ENCODE measurements at regions not wholly inside any gene's neighbourhood (a gene's known extent, or its start where the extent isn't known, plus 50 kb on each side); places are given as distances from the start of the nearest gene placed in this dataset.

DNA sequence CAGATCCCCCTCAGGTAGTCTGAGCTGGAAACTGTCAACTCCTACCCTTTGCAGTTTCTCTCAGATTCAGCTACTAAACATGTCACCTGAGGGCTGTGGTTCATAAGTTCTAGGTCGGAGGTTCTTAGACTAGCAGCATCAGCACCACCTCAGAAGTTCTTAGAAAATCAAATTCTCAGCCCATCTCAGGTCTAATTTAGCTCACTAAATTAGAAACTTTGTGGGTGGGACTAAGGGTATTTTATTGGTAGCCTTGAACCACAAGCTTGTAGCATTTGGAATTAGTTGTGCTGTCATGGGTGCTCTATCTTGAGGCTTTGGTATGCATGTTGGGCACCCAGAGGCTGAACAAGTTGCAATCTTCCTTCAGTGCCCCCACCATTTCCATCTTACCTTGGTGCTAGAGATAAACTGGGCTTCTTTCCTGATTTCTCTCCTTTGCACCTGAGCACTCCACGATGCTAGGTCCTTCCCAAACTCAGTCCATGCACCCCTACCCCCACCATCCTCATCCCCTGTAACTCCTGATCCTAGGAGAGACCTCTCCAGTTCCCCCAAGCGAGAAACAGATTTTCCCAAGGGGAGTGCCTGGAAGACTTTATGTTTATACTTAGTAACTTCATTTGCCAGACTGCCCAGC is 54.2 kb downstream of the S1PR1 start:
- DNase-seq = no peak

GRCh38 chr1:101291562-101292380 is 55.0 kb downstream of the S1PR1 start:
- DNase-seq = no peak

GRCh38 chr1:101293461-101294051 is 56.7 kb downstream of the S1PR1 start:
- DNase-seq = no peak

GRCh38 chr1:101295209-101295608 is 58.4 kb downstream of the S1PR1 start:
- DNase-seq = no peak

DNA sequence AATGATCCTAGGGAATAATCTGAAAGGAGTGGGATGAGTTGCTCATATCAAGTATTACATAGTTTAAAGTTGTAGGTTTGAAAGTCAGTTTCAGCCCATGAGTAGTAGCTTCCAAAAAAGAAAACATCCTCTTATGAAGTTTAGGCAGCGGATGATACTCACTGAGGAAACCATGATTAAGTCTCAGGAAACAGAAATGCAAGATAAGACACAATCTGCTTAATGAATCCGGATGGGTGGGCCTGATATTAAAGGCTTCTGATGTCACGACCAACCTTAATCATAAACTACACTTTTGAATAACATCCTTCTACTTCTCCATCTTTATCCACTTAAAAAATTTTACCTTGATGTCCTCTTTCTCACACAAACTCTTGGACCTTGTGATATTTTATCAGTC is 61.8 kb downstream of the S1PR1 start:
- no peak for DNase-seq

- DNase-seq = no peak
Measured at GRCh38 chr1:101299141-101299540, 62.3 kb downstream of the S1PR1 start.

GRCh38 chr1:101299710-101300109 is 62.9 kb downstream of the S1PR1 start:
- DNase-seq = no peak

GRCh38 chr1:101300916-101301315 is 64.1 kb downstream of the S1PR1 start:
- DNase-seq = no peak

DNA sequence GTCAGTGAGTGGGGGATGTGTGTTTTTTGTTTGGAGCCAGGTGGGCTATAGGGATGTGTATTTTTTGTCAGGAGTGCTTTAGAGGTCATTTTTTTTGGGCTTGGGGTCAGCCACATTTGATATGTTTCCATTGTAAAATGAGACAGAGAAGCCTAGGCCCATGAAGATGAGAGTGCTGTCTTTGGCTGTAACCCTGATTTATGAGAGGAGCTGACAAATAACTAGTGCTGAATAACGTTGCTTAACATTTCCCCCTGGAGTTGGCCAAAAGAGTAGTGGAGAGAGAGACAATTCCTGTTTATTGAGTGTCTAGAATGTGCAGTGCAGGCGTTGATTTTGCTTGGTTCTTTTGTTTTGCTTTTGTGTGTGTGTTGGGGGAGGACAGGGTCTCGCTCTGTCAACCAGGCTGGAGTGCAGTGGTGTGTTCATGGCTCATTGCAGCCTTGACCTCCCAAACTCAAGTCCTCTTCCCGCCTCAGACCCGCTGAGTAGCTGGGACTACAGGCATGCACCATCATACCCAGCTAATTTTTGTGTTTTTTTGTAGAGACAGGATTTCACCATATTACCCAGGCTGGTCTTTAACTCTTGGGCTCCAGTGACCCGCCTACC is 64.7 kb downstream of the S1PR1 start:
- no peak for DNase-seq

DNA sequence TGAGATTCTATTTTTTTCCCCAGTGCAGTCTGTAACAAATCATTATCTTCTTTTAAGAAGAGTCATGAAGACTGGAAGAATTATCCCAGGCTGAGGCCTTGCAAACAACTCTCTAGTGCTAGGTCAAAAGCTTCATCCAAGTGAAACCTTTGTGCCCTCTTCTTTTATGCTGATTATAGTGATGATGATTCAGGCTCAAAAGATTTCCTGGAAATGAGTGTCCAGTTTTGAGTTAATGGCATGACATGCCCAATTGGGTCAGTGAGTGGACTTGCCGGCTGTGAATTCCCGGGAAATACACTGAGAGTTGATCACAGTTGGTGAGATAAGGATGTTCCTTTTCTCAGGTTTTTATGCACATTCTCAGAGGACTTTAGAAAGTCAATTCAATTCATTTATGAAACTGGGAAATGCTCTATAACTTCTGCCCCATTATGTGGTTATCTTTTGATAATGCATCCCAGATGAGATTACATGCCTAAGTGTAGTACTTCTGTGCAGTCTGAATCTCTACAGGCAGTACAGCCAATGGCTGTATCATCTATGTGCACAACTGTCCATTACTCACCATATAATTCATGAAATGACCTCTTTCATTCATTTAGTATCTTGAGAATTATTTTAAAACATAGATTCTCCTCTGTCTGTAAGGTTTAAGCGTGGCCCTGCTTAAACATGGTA is 66.2 kb downstream of the S1PR1 start:
- DNase-seq = peak in 1 of 2 experiments; percentile 30

- DNase-seq = no peak
Measured at GRCh38 chr1:101307985-101308689, 71.3 kb downstream of the S1PR1 start.

- no peak for DNase-seq
Measured at GRCh38 chr1:101308935-101309333, 72.1 kb downstream of the S1PR1 start.

DNA sequence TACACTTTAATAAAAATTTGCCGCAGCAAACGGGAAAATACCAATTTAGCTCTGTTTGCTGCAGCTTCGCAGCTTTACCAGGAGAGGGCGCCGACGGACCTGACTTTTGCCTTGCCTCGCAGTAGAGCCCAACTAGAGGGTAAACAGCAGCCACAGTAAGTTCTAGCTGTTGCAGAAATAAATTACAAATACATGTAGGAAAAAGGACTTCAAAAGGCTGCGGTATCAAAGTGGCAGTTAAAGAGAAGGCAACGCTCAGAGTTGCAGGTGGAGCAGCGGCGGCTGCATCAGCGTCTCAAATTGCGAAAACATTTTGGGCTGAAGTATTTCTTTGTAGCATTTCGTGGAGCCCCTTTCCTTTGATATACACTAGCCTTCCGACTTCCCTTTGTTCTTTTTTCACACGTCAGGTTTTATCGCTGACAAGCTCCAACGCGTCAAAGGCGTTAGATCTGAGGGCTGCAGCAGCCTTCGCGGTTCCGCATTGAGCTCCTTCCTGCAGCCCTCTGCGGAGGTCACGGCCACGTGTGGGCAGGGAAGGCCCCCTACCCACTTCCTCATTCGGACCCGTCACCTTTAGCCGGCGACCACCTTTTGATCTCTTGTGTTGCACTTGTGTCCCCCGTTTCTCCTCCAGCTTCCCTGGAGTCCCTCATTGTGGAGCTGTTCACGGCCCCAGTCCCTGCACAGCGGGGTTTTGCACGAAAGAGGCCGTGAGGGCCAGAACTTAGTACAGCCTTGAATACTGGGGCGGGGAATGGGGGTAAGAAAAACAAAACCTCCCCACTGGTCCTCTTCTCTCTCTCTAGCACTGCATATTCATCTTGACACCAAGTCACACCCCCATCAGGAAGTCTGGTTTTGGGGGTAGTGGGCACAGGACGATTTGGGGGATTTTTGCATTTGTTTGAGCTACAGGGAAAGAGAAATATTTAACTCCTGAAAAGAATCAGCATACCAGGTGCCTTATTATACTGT is 72.8 kb downstream of the S1PR1 start:
- peak in 1 of 2 experiments; percentile 13 for DNase-seq

DNA sequence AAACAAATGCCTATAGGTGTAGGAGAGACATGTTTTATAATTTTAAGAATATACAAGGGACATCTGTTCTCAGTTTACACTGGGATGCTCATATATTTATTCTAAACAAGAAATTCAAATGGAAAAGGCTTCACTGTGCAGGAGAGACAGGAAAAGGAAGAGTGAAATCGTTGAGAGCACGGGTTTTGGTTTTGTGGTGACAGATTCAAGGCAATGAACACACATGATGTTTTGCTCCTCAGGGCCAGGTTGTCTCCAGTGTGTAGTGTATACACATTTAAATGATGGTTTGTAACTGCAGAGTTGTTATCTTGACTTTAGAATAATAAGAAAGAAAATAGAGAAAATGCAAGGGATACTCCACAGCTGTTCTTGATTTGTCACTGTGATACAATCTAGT is 73.7 kb downstream of the S1PR1 start:
- DNase-seq = no peak

DNA sequence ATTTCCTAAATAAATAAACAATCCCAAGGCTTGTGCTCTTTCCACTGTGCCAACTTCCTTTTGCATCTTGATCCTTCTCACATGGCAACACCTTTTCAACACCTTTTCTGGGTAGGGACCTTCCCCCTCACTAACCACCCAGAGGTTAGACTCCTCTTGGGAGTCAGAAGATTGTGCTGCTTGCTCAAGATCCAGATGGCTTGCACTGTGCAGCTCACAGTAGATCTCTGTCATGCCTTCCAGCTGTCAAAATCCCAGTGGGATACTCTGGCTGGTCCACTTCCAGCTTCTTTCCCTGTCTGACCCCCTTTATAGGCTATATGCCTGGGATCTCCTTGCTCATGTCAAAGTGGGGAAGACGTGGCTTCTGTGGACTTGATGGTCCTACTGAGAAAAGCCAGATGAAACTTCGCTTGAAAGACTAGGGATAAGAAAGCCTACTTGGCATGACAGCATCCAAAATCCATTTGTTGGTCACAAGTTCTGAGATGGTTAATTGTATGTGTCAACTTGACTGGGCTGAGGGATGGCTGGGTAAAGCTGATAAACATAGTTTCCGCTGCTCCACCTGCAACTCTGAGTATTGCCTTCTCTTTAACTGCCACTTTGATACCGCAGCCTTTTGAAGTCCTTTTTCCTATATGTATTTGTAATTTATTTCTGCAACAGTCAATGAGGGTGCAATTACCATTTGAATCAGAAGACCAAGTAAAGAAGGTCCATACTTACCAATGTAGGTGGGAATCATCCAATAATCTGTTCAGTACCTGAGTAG is 74.5 kb downstream of the S1PR1 start:
- no peak for DNase-seq

GRCh38 chr1:101312147-101312546 is 75.3 kb downstream of the S1PR1 start:
- no peak for DNase-seq

- no peak for DNase-seq
Measured at GRCh38 chr1:101313356-101313755, 76.5 kb downstream of the S1PR1 start.

DNA sequence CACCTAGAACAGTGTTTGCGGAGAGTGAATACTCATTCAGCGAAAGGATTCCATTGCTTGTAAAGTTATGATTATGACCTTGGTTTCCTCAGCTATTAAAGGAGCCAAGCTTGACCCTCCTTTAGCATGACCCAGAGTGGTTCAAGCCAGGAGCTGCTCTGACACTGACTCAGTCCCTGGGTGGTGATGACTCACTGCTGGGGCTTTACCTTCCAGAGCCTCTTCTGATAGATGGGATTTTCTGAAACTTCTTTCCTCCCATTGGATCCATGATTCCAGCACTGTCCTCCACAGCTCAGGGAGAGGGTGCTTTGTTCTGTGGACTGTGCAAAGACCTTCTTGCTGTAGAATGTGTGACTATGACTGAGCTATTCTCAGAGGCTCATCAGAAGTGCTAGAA is 77.4 kb downstream of the S1PR1 start:
- DNase-seq = no peak

- no peak for DNase-seq
Measured at GRCh38 chr1:101316256-101316655, 79.4 kb downstream of the S1PR1 start.

- no peak for DNase-seq
Measured at GRCh38 chr1:101316799-101317198, 80.0 kb downstream of the S1PR1 start.
